ENCODE measurements at regions not wholly inside any gene's neighbourhood (a gene's known extent, or its start where the extent isn't known, plus 50 kb on each side); places are given as distances from the start of the nearest gene placed in this dataset.

DNA sequence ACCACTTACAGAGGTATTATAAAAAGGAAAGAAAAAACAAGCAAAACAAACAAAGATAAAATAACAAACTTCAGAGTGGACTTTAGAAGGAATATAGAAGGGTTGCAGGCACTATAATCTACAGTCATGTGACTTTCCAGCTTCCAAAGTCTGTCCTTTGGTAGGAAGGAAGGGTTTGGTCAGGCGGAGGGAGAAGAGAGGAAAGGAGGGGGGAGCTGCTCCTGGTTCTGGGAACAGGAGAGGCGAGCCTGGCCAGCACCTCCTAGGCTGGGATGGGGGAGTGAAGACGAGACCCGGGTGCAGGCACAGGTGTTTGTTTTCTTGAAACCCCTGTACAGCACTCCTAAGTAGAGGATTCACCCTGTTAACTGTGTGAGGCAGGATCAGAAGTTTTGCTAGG lies 53.8 kb upstream of the GATA6 start:
- ATAC-seq (no peak), DNase-seq (no peak)
- intact Hi-C loops (cut with DNase I): no loop called here
- H3K4me1 ChIP-seq: no peaks in the 10 kb centered on the region
- H3K9me3 ChIP-seq: no peaks in the 10 kb centered on the region
- no peaks in the 10 kb centered on the region for H3K27me3 ChIP-seq
- no peak overlapping the region for H3K27ac ChIP-seq
- no peak for TF ChIP-seq CTCF (IDR thresholded peaks at IDR 0.05)
- H3K4me3 ChIP-seq: no peak overlapping the region
- H3K36me3 ChIP-seq: no peaks in the 10 kb centered on the region

Data from left lung (tissue), 4 donors.